DND-41 (cell line): ENCODE measurements at regions not wholly inside any gene's neighbourhood (a gene's known extent, or its start where the extent isn't known, plus 50 kb on each side); places are given as distances from the start of the nearest gene placed in this dataset.

ENCODE experiments used
- ATAC-seq: fragments of 200-7000 bp; cut with Tn5 transposase; 3 replicates; pipeline ENCODE4 v1.9.1; 2021; ENCODE audit warnings: low read depth; ENCODE audit not compliant: insufficient read depth
- DNase-seq: peaks from one replicate; pipeline ENCODE4 v3.0.0-alpha.2; 2020
- H2AFZ ChIP-seq: 2 replicates; pipeline ENCODE4 v1.6.0; 2012; ENCODE audit warnings: low read depth, low read length
- H3K27ac ChIP-seq: 2 replicates; pipeline ENCODE4 v1.5.1; 2012; ENCODE audit warnings: low read length, inconsistent platforms
- H3K27me3 ChIP-seq: fragments of 200-600 bp; sonication (generic); 2 replicates; pipeline ENCODE4 v1.6.0; 2012; ENCODE audit warnings: low read length, mild to moderate bottlenecking, inconsistent platforms; ENCODE audit not compliant: insufficient read depth, poor library complexity
- H3K36me3 ChIP-seq: 2 replicates; pipeline ENCODE4 v1.5.1; 2012; ENCODE audit warnings: low read length, inconsistent platforms; ENCODE audit not compliant: insufficient read depth
- H3K4me1 ChIP-seq: 2 replicates; pipeline ENCODE4 v1.5.1; 2012; ENCODE audit warnings: mild to moderate bottlenecking, low read length; ENCODE audit not compliant: insufficient read depth
- H3K4me2 ChIP-seq: 2 replicates; pipeline ENCODE4 v1.6.0; 2012; ENCODE audit warnings: mild to moderate bottlenecking, moderate library complexity, low read length, inconsistent platforms; ENCODE audit not compliant: insufficient read depth
- H3K4me3 ChIP-seq, 2 experiments: fragments of 200-600 bp in 1 of 2; shearing (Covaris generic) in 1 of 2; 2 replicates each; pipeline ENCODE4 v1.5.1; 2012 to 2016; ENCODE audit warnings: inconsistent platforms in 2 of 2, low read length in 2 of 2, mild to moderate bottlenecking in 2 of 2, low read depth in 1 of 2, moderate library complexity in 1 of 2
- H3K79me2 ChIP-seq: 2 replicates; pipeline ENCODE4 v1.6.0; 2012; ENCODE audit warnings: low read length, inconsistent platforms; ENCODE audit not compliant: insufficient read depth
- H3K9ac ChIP-seq: 2 replicates; pipeline ENCODE4 v1.6.0; 2012; ENCODE audit warnings: low read depth, mild to moderate bottlenecking, inconsistent platforms, low read length, moderate library complexity
- H3K9me3 ChIP-seq: 2 replicates; pipeline ENCODE4 v1.5.1; 2012; ENCODE audit warnings: low read length, moderate library complexity, mild to moderate bottlenecking, inconsistent platforms; ENCODE audit not compliant: insufficient read depth, severe bottlenecking
- H4K20me1 ChIP-seq: 2 replicates; pipeline ENCODE4 v1.6.0; 2012; ENCODE audit warnings: low read length; ENCODE audit not compliant: insufficient read depth
- EZH2 ChIP-seq: IDR thresholded peaks from 3 replicates; pipeline ENCODE4 v1.6.1; 2012; ENCODE audit warnings: borderline replicate concordance, low read depth, mild to moderate bottlenecking, moderate library complexity, low read length, inconsistent platforms; ENCODE audit not compliant: severe bottlenecking
- TF ChIP-seq, protein P1 (sequence below): IDR thresholded peaks from 2 replicates; pipeline ENCODE4 v1.5.1; 2012; ENCODE audit warnings: borderline replicate concordance, low read length, moderate library complexity, mild to moderate bottlenecking; ENCODE audit not compliant: poor library complexity, severe bottlenecking; ENCODE audit errors: extremely low read depth

DNA sequence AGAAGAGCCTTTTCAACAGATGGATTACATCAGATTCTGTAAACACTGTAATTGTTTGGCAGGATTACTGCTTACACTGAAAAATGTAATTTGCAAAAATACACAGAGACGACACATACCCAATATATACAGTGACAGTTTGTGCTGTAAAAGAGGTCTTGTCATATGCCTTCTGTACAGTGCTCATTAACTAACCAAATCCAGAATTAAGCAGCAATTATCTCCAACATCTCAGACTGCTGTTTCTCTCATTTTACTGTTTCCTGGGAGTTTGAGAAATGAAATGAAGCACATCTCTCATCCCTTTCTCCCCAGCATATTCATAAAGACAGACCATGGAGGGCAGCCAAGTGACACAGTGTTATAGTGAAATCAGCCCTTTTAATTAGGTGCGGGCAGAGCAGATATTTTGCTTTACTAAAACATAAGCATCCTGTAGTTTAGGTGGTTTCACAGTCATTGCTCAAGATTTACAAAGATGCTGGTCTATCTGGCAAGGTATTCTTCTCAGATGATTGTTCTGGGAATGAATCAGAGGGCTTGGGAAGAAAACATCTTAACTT is 618.4 kb upstream of the USP24 start:
- H3K4me3 ChIP-seq: no peak overlapping the region
- no peaks in the 10 kb centered on the region for H3K36me3 ChIP-seq
- ATAC-seq (no peak), DNase-seq (no peak)
- H3K9me3 ChIP-seq: no peaks in the 10 kb centered on the region
- peaks cover 8% of the 10 kb centered on the region for H3K4me1 ChIP-seq
- no peaks in the 10 kb centered on the region for H3K79me2 ChIP-seq
- TF ChIP-seq, protein P1, sequence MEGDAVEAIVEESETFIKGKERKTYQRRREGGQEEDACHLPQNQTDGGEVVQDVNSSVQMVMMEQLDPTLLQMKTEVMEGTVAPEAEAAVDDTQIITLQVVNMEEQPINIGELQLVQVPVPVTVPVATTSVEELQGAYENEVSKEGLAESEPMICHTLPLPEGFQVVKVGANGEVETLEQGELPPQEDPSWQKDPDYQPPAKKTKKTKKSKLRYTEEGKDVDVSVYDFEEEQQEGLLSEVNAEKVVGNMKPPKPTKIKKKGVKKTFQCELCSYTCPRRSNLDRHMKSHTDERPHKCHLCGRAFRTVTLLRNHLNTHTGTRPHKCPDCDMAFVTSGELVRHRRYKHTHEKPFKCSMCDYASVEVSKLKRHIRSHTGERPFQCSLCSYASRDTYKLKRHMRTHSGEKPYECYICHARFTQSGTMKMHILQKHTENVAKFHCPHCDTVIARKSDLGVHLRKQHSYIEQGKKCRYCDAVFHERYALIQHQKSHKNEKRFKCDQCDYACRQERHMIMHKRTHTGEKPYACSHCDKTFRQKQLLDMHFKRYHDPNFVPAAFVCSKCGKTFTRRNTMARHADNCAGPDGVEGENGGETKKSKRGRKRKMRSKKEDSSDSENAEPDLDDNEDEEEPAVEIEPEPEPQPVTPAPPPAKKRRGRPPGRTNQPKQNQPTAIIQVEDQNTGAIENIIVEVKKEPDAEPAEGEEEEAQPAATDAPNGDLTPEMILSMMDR: no peak
- no peak for TF ChIP-seq EZH2
- no peak overlapping the region for H3K27ac ChIP-seq
- no peaks in the 10 kb centered on the region for H4K20me1 ChIP-seq
- H2AFZ ChIP-seq: no peak overlapping the region
- no peak overlapping the region for H3K4me2 ChIP-seq
- no peaks in the 10 kb centered on the region for H3K27me3 ChIP-seq
- no peak overlapping the region for H3K9ac ChIP-seq

DNA sequence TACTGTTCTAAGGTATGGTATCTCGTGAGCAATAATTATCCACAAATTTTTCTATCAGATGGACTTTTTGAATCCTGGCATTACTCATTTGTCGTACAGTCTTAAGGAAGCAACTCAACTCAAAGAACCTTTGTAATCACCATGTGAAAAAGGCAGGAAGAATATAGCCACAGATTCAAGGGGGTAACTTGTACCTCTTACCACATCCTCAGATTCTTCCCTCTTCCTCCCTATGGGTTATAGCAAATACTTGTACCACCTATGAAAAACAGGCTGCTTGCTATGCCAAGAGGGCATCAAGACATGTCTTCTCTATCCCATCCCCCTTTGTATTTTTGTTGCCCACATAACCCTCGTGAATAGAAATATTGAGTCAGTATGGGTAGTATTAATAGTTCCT is 616.6 kb upstream of the USP24 start:
- Histone ChIP-seq H3K4me1 (peaks cover 8% of the 10 kb centered on the region), H3K27ac (no peak overlapping the region), H3K9me3 (no peaks in the 10 kb centered on the region), H4K20me1 (no peaks in the 10 kb centered on the region), H3K4me2 (no peak overlapping the region), H3K9ac (no peak overlapping the region), H3K4me3 (no peak overlapping the region), H2AFZ (no peak overlapping the region), H3K36me3 (no peaks in the 10 kb centered on the region), H3K27me3 (no peaks in the 10 kb centered on the region), H3K79me2 (no peaks in the 10 kb centered on the region)
- ATAC-seq: peak; percentile 78
- TF ChIP-seq EZH2: no peak
- TF ChIP-seq, protein P1: no peak
- no peak for DNase-seq

- Histone ChIP-seq H3K27ac (no peak overlapping the region), H2AFZ (no peak overlapping the region), H3K4me3 (no peak overlapping the region), H3K4me2 (no peak overlapping the region), H3K4me1 (peaks cover 8% of the 10 kb centered on the region), H3K9ac (no peak overlapping the region), H3K36me3 (no peaks in the 10 kb centered on the region), H3K27me3 (peaks cover 4% of the 10 kb centered on the region), H4K20me1 (no peaks in the 10 kb centered on the region), H3K9me3 (no peaks in the 10 kb centered on the region), H3K79me2 (no peaks in the 10 kb centered on the region)
- DNase-seq (no peak), ATAC-seq (no peak)
- no peak for TF ChIP-seq EZH2
- TF ChIP-seq, protein P1: no peak
Observed at GRCh38 chr1:55828044-55828443, 612.9 kb upstream of the USP24 start.

DNA sequence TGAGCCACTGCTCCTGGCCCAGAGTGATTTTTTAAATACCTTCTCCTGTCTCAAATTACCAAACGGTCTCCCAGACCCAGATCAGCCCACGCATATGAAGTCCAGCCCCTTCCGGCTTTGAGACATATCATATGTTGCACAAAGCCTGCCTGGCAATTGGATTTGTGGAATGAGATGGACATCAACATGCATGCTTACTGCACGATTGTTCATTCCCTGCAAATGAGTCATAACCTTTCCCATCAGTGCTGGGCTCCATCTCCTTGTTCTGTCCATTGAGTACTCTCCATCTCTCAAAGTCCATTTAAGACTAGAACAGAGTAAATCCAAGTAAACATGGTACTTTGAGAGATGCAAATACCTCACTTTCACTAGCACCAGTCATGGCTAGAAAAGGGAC is 612.2 kb upstream of the USP24 start:
- TF ChIP-seq, protein P1: no peak
- TF ChIP-seq EZH2: no peak
- H3K27me3 ChIP-seq: peaks cover 4% of the 10 kb centered on the region
- H3K9me3 ChIP-seq: no peaks in the 10 kb centered on the region
- ATAC-seq (no peak), DNase-seq (no peak)
- H4K20me1 ChIP-seq: no peaks in the 10 kb centered on the region
- no peak overlapping the region for H3K9ac ChIP-seq
- H3K4me1 ChIP-seq: peaks cover 8% of the 10 kb centered on the region
- no peak overlapping the region for H3K4me3 ChIP-seq
- H3K36me3 ChIP-seq: no peaks in the 10 kb centered on the region
- H3K27ac ChIP-seq: no peak overlapping the region
- H2AFZ ChIP-seq: no peak overlapping the region
- no peaks in the 10 kb centered on the region for H3K79me2 ChIP-seq
- no peak overlapping the region for H3K4me2 ChIP-seq
